IMR-90 (cell line): ENCODE measurements at regions not wholly inside any gene's neighbourhood (a gene's known extent, or its start where the extent isn't known, plus 50 kb on each side); places are given as distances from the start of the nearest gene placed in this dataset.
"Not testable (repeated sequence)": the region's sequence is repeated elsewhere in the genome, so short reads cannot be mapped to it uniquely, and the experiment has no call there.

Experiments
- ATAC-seq: fragments of 200-7000 bp; cut with Tn5 transposase; 2 replicates; pipeline ENCODE4 v1.9.1; 2020; ENCODE audit warnings: low read depth, mild to moderate bottlenecking, moderate library complexity
- BruUV-seq: library from RNA; stranded (reverse); fragments of 400-500 nt; replicated peaks from 2 replicates; lab custom pipeline; 2021; lab: Mats Ljungman, UMichigan
- CTCF ChIA-PET: fragments of 300-600 bp; formaldehyde crosslinking; extraction: SDS; loops from one replicate; lab custom pipeline; 2021; ENCODE audit warnings: antibody characterized with exemption; lab: Yijun Ruan, JAX
- POLR2A ChIA-PET: fragments of 300-600 bp; sonication (Branson Sonifier 250); formaldehyde crosslinking; loops from one replicate; lab custom pipeline; 2022; ENCODE audit warnings: antibody characterized with exemption; ENCODE audit not compliant: unreplicated experiment; lab: Charles Lee
- DNase-seq: peaks from one replicate; pipeline ENCODE4 v3.0.0; 2013
- H2AFZ ChIP-seq: replicated peaks from 2 replicates; pipeline ENCODE3; 2013; ENCODE audit warnings: low read length, mild to moderate bottlenecking; ENCODE audit not compliant: poor library complexity
- H2AK5ac ChIP-seq: 2 replicates; pipeline ENCODE4 v1.6.1; 2013; ENCODE audit warnings: low read depth, low read length, inconsistent platforms
- H2AK9ac ChIP-seq: replicated peaks from 2 replicates; pipeline ENCODE3; 2013; ENCODE audit warnings: mild to moderate bottlenecking, low read depth, low read length, moderate library complexity; ENCODE audit not compliant: poor library complexity
- H2BK120ac ChIP-seq: 2 replicates; pipeline ENCODE4 v1.6.1; 2013; ENCODE audit warnings: low read depth, low read length, inconsistent platforms
- H2BK15ac ChIP-seq: 3 replicates; pipeline ENCODE4 v1.6.1; 2013; ENCODE audit warnings: low read depth, low read length, inconsistent platforms
- H2BK20ac ChIP-seq: 2 replicates; pipeline ENCODE4 v1.6.1; 2013; ENCODE audit warnings: low read depth, mild to moderate bottlenecking, inconsistent platforms, low read length, moderate library complexity
- H2BK5ac ChIP-seq: 2 replicates; pipeline ENCODE4 v1.6.1; 2013; ENCODE audit warnings: mild to moderate bottlenecking, low read depth, low read length, inconsistent platforms; ENCODE audit not compliant: poor library complexity, severe bottlenecking
- H3K14ac ChIP-seq: replicated peaks from 2 replicates; pipeline ENCODE4 v1.6.1; 2013; ENCODE audit warnings: low read depth, low read length, inconsistent platforms
- H3K18ac ChIP-seq: 2 replicates; pipeline ENCODE4 v1.6.1; 2013; ENCODE audit warnings: low read depth, low read length, control low read depth
- H3K23ac ChIP-seq: 2 replicates; pipeline ENCODE4 v1.6.1; 2013; ENCODE audit warnings: low read depth, low read length, inconsistent platforms
- H3K27ac ChIP-seq: 2 replicates; pipeline ENCODE4 v1.5.1; 2013; ENCODE audit warnings: mild to moderate bottlenecking, control low read depth, low read length; ENCODE audit not compliant: insufficient read depth
- H3K27me3 ChIP-seq: 2 replicates; pipeline ENCODE4 v1.6.1; 2013; ENCODE audit warnings: low read length; ENCODE audit not compliant: control insufficient read depth, insufficient read depth
- H3K36me3 ChIP-seq: 2 replicates; pipeline ENCODE4 v1.6.1; 2013; ENCODE audit warnings: low read length, mixed read lengths; ENCODE audit not compliant: control insufficient read depth, insufficient read depth
- H3K4ac ChIP-seq: 2 replicates; pipeline ENCODE4 v1.6.1; 2013; ENCODE audit warnings: low read depth, low read length, inconsistent platforms
- H3K4me1 ChIP-seq: 2 replicates; pipeline ENCODE4 v1.6.1; 2013; ENCODE audit warnings: low read length, mixed read lengths; ENCODE audit not compliant: control insufficient read depth, insufficient read depth
- H3K4me2 ChIP-seq: 2 replicates; pipeline ENCODE4 v1.6.1; 2013; ENCODE audit warnings: low read depth, mild to moderate bottlenecking, control low read depth, low read length, moderate library complexity
- H3K4me3 ChIP-seq: 2 replicates; pipeline ENCODE4 v1.5.1; 2013; ENCODE audit warnings: low read depth, mild to moderate bottlenecking, control low read depth, low read length, moderate library complexity; ENCODE audit not compliant: insufficient read depth
- H3K56ac ChIP-seq: 2 replicates; pipeline ENCODE4 v1.6.1; 2013; ENCODE audit warnings: low read length, inconsistent platforms; ENCODE audit not compliant: insufficient read depth; ENCODE audit errors: extremely low read depth
- H3K79me1 ChIP-seq, 2 experiments: 2 replicates each; pipeline ENCODE4 v1.6.1; 2013; ENCODE audit warnings: low read length in 2 of 2, inconsistent platforms in 1 of 2, low read depth in 1 of 2
- H3K9ac ChIP-seq: 2 replicates; pipeline ENCODE4 v1.6.1; 2013; ENCODE audit warnings: low read depth, low read length, control low read depth
- H3K9me1 ChIP-seq: 2 replicates; pipeline ENCODE4 v1.6.1; 2013; ENCODE audit warnings: low read length, inconsistent platforms; ENCODE audit not compliant: insufficient read depth
- H3K9me3 ChIP-seq: 2 replicates; pipeline ENCODE4 v1.6.1; 2013; ENCODE audit warnings: low read length; ENCODE audit not compliant: control insufficient read depth, insufficient read depth
- H4K20me1 ChIP-seq: 2 replicates; pipeline ENCODE4 v1.6.1; 2013; ENCODE audit warnings: low read length, inconsistent platforms; ENCODE audit not compliant: insufficient read depth
- H4K5ac ChIP-seq: 2 replicates; pipeline ENCODE4 v1.6.1; 2013; ENCODE audit warnings: mild to moderate bottlenecking, low read depth, low read length, control low read depth
- H4K8ac ChIP-seq, 2 experiments: 2 replicates each; pipeline ENCODE4 v1.6.1; 2013; ENCODE audit warnings: low read depth in 2 of 2, low read length in 2 of 2, control low read depth in 1 of 2, inconsistent platforms in 1 of 2
- H4K91ac ChIP-seq: 2 replicates; pipeline ENCODE4 v1.6.1; 2013; ENCODE audit warnings: low read depth, low read length, inconsistent platforms; ENCODE audit not compliant: insufficient read depth
- WGBS, 2 experiments: methylation state at CpG; one replicate each; pipeline versions ENCODE4 v1.1.5 to v1.1.7; 2013; ENCODE audit warnings: missing lambda C conversion rate in 2 of 2; ENCODE audit not compliant: insufficient read length in 1 of 2; ENCODE audit errors: extremely low coverage in 2 of 2; 5-methylcytosine and 5-hydroxymethylcytosine counted together
- dilution Hi-C: fragments of 300-500 bp; cut with HindIII; formaldehyde crosslinking; loops from one replicate; pipeline ENCODE4 v1.14.3; 2018; ENCODE audit warnings: low sequenced_read_pairs; ENCODE audit not compliant: unreplicated experiment
- in situ Hi-C: fragments of 300-500 bp; cut with MboI; formaldehyde crosslinking; loops from 3 replicates; pipeline ENCODE4 v1.14.3; 2019; ENCODE audit warnings: low sequenced_read_pairs, inconsistent platforms, mixed read lengths
- intact Hi-C: fragments of 100-400 bp; cut with micrococcal nuclease; formaldehyde crosslinking; loops from 2 replicates; pipeline ENCODE4 v1.10.0; 2022

- H2AK9ac ChIP-seq, POLR2A ChIA-PET, H4K8ac ChIP-seq, H3K27me3 ChIP-seq, H3K4ac ChIP-seq, H3K79me1 ChIP-seq, H2BK5ac ChIP-seq, CTCF ChIA-PET, H2BK20ac ChIP-seq, H3K23ac ChIP-seq, ATAC-seq, intact Hi-C loops, DNase-seq, H2BK15ac ChIP-seq, H3K4me2 ChIP-seq, H4K5ac ChIP-seq, H3K4me3 ChIP-seq, H3K9ac ChIP-seq, H2BK120ac ChIP-seq, H4K20me1 ChIP-seq, H3K36me3 ChIP-seq, H3K27ac ChIP-seq, H2AFZ ChIP-seq, H3K4me1 ChIP-seq, H4K91ac ChIP-seq, H2AK5ac ChIP-seq, H3K56ac ChIP-seq, H3K18ac ChIP-seq, H3K14ac ChIP-seq, dilution Hi-C loops, H3K9me3 ChIP-seq, H3K9me1 ChIP-seq, in situ Hi-C loops, BruUV-seq: not testable (repeated sequence)
- WGBS, 2 experiments: no CpG with 5 or more reads among the region's 2 CpGs
Measured at GRCh38 chr6:81584156-81584555, 168.3 kb downstream of the TENT5A start.
